Hematopoietic multipotent progenitor cell treated with erythropoietin and hydrocortisone succinate and interleukin-3 and kit ligand, for 15 days (in vitro differentiated cells): ENCODE measurements at regions not wholly inside any gene's neighbourhood (a gene's known extent, or its start where the extent isn't known, plus 50 kb on each side); places are given as distances from the start of the nearest gene placed in this dataset.

Experiments
- DNase-seq: peaks from one replicate; pipeline ENCODE4 v3.0.0-alpha.2; 2015; ENCODE audit warnings: low spot score

DNA sequence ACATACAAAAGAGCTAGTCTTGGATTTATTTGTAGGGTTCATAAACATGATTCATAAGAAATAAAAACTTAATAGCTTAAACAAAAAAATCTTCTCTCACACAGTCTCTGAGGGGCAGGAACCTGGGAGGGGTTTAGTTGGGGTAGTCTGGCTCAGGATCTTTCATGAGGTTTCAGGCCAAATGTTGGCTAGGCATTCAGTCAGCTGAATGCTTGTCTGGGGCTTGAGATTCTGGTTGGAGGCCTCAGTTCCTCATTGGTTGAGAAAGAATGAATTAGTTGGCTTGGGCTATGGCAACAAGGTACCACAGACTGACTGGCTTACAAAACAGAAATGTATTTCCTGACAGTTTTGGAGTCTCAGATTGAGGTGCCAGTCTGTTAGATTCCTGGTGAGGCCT, 74.3 kb downstream of the ANKRD7 start:
- no peak for DNase-seq

DNA sequence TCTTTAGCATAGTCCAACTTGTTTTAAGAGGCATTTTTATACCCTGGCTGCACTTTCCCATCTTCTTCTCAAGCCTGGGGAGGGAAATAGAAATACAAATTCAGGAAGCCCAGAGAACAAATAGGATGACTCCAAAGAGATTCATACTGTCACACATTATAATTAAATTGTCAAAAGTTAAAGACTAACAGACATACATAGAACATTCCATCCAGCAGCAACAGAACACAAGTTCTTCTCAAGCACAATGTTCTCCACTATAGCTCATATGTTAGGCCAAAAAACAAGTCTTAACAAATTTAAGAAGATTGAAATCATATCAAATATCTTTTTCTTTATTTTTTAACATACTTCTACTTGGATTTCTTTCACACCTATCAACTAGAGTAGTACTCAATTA, 75.7 kb downstream of the ANKRD7 start:
- DNase-seq: no peak

DNA sequence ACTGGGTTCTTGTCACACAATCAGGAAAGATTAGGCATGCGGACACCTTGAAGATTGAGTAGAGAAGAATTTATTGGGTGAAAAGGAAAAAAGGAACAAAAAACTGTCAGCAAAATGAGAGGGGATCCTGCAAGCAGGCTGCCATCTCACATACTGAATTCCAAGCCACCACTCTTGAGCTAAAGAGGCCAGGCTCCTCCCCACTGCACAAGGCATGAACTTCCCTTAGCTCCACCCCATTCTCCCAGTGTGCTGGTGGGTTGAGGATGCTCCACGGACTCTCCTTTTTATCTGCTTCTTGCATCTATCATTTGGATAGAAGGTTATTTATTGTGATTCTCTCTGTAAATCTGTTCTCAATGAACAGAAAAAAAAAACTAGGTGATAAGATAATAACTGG, 79.6 kb downstream of the ANKRD7 start:
- no peak for DNase-seq

DNA sequence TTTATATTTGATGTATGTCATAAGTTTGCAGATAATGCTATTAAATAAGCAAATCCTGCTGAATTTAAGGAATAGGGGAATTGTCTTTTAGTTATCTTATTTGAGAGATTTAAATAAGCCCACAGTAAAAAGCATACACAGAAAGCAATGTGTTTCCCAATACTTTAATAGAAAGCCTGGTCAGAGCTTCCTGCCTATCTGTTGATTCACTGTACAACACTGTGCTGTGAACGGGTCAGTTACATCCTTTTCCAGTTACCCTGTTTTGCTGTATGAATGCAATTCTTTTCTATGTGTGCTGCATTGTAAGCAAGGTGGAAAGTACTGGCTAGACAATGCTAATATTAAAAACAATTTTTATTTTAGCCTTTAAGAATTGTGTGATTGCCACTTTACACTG, 81.2 kb downstream of the ANKRD7 start:
- no peak for DNase-seq

DNA sequence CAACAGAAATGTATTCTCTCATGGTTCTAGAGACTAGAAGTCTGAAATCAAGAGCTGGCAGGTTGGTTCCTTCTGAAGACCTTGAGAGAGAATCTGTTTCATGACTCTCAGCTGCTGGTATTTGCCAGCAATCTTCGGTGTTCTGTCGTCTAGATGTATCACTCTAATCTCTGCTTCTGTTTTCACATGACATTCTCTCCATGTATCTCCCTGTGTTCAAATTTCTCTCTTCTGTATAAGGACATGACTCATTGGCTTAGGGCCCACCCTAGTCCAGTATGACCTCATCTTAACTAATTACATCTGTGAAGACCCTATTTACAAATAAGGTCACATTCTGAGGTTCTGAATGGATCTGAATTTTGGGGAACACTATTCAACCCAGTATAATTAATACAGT, 82.3 kb downstream of the ANKRD7 start:
- DNase-seq: no peak

DNA sequence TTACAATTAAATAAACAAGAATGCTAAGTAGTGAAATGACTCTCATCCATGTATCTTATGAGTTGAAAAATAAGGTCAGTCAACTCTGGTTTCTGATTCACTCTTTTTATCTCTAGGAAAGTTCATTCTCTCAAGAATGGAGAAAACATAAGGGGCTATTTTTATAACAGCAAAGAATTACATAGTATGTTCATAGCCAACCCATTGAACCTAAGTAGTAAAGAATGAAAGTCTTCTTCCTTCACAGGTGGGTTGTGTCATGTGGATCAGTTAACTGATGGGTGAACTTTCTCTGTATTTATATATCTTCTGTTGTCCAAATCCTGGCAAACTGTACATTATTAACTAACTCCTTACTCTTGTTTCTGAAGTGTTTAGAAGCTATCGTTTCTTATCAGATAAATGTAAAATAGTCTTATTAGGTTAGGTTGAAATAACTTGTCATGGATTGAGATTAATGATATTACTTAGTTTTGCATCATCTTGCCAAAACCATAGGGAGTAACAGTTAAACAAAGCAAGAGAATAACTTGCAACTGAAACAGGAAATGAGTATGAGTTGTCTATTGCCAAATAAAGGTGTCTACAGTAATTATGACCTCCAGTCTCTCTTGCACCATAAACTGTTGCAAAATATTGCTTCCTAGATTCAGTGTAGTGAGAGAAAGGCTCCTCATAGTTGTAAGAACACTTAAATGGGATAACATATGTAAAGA, 86.8 kb downstream of the ANKRD7 start:
- DNase-seq: no peak

DNA sequence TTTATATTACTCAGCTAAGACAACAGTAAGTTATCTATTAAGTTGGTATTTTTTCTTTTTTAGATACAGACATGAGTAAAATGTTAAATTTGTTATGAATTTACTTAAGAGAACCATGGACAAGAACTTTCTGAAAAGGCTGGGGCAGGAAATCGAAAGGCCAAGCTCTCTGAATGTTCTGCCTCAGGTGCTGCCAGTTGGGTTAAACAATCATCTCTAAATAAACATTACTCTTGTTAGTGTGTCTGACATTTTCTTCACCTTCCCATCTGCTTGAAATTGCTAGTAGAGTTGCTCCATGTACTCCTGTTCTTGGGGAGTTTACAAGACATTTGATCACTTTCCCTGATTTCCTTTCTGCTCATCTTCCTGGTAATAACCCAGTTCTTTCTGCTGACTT, 87.5 kb downstream of the ANKRD7 start:
- DNase-seq: no peak

DNA sequence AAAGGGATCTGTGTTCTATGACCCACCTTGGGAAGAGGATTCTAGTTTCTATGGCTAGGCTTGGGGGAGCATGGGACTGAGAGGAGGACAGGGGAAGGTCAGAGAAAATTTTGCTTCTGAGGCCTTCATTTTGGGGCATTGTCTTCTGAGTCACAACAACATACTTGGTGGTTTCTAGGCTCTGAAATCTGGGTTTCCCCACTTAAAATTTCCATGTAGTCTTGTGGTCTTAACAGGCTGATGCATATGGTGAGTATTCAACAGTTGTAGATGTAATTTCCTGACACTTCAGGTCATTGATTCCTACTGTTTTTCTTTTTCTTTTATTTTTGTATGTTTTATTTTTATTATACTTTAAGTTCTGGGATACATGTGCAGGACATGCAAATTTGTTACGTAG, 88.5 kb downstream of the ANKRD7 start:
- no peak for DNase-seq

DNA sequence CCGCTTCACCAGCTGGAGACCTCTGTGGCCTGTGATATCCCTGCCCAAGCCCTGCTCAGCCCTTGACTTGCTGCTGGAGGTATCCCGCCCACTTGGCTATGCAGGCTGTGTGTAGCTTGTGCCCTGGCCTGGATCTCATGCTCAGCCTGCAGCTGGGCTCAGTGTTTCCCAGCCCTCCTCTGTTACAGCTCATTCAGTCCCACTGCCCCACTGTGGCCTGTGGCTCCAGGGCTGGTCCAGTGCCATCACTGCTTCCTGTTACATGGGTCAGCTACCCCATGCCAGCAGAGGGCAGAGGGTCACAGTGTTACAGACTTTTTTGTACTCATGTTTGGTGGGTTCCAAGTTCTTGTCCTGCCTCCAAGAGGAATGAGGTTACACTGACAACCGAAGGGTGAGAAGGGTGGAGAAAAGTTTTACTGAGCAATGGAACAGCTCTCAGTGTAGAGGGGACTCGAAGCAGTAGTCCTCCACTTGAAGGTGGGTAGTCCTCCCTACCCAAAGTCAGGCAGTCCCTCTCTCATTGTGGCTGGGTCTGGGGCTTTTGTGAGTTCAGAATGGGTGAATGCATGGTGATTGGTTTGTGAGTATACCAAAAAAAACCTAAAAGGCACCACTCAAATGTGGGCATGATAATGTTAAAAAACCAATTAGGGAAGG, 100.4 kb downstream of the ANKRD7 start:
- no peak for DNase-seq

DNA sequence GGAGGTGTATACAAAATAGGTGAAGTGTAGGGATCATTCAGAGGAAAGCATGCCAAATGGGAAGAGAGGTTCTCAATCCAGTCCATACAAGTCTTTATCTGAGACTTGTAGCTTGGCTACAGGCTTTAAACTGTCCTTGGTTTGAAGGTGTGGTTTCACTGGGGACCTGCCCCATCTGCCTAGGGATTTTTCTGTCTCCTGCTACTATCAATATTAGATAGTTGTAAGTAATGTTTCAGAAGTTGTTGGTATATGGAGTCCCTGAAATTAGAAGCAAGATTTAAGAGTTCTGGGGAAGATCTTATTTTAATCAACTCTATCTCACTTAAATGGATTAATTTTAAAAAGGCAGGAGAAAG, 100.9 kb downstream of the ANKRD7 start:
- DNase-seq: no peak

DNA sequence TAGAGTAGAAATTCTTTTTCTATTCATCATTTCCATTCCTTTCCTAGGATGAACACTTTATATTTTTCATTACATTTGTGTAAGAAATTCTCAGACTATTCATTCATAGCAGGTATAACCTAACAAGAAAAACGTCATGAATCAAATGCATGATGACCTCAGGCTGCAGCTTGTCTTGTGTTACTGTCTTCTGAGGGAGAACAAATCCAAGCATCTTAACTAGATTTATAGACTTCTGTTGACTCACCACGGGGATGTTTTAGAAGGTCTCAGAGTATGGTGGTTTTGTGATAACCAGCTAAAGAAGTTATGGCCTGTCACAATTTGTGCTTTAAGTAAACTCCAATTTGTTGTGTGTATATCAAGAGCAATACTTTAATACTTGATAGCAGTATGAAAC, 102.7 kb downstream of the ANKRD7 start:
- DNase-seq: no peak

DNA sequence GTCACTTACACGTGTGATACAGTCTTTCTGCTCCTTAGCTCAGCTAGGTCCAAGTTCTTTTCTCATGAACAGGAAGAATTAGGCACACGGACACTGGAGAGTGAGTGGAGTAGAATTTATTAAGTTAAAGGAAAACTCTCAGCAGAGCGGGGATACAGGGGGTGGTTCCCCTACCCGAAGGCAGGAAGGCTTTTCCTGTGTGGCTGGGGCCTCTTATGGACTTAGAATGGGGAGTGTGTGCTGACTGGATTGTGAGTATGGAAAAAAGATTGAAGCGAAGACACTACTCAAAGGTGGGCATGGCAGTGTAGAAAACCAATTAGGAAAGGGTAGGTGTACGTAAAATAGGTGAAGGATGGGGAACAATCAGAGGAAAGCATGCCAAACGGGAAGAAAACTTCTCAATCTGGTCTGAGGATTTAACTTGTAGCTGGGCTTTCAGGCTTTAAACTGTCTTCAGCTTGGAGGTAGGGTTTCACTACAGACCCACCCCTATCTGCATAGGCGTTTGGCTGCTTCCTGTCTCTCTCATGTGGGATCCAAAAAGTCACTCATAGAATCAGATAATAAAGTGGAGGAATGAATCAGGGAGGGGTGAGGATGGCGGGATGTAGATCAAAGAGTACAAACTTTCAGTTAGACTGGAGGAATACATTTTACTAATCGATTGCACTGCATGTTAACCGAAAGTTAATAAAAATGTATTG, 104.2 kb downstream of the ANKRD7 start:
- DNase-seq: no peak

DNA sequence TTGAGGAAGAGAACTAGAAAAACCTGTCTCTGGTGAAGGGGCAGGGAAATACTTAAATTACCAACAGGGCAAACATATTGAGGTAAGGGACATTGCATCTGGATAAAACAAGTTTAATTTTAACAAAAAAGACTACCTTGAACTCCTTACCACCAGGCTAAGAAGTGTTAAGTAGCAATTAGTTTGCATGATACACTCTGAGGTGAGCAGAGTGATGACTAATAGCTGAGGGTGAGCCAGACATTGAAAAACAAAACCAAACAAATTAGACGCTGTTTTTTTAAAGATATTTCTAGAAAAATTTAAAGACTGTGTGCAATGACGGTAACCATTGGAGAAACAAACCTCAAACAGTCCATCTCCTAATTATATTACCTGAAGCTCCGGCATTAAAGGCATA, 105.9 kb downstream of the ANKRD7 start:
- DNase-seq: no peak

DNA sequence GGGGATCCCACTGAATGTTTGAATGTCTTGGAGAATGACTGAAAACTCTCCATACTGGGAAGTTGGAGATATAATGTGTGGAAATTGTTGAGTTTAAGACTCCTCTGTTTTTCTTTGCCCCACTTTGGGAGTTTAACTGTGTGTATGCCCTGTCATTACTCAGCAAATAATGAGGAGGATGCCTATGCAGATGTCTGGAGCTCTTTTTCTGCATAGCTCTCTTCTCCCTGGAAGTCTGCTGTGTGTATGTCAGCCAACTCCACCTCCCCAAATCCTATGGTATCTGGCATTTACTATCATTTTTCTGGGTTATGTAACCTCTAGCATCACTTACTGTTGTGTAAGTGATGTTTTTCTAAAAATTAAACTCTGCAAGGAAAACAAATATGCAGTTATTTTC, 122.2 kb downstream of the ANKRD7 start:
- DNase-seq: no peak

DNA sequence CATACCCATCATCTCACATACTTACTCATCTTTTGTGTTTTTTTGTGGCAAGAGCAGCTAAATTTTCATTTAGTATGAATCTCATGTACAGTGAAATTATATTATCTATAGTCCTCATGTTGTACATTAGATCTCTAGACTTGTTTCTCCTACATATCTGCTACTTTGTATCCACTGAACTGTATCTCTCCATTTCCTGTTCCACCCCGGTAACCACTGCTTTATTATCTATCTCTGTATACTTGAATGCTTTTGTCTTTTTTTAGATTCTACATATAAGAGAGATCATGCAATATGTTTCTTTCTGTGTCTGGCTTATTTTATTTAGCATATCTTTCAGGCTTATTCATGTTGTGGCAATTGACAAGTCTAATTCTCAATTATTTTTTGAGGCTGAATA, 125.1 kb downstream of the ANKRD7 start:
- DNase-seq: no peak

DNA sequence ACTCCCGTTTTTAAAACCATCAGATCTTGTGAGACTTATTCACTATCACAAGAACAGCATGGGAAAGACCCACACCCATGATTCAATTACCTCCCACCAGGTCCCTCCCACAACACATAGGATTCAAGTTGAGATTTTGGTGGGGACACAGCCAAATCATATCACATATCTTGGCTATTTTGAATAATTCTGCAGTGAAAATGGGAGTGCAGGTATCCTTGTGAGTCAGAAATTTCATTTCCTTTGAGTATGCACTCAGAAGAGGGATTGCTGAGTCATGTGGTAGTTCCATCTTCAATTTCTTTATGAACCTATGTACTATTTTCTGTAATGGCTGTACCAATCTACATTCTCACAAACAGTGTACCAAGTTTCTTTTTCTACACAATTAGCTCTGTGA, 125.8 kb downstream of the ANKRD7 start:
- no peak for DNase-seq

DNA sequence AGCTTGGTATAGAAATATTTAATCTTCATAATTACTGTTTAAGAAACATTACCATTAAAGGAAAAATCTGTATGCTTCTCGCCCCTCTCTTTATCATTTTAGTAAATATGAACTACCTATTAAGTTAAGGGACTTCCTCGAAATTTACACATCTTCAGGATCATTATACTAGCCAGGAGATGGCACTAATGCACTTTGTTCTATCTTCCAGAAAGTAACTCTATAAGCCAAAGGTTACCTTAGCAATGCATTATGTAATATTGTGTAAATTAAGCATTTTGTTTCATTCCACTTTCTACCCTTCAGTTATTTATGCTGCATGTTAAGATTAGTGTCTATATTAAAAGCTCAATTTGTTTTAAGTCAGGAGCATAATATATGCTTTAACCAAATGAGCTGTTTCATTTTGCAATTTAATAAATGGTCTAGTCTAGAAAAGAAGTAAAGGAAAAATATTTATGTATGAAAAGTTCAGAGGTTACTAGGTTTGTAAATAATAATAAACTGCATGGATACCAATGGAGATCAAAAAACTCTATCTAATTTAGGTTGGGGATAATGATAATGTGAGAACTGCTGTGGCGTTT, 128.5 kb downstream of the ANKRD7 start:
- no peak for DNase-seq

DNA sequence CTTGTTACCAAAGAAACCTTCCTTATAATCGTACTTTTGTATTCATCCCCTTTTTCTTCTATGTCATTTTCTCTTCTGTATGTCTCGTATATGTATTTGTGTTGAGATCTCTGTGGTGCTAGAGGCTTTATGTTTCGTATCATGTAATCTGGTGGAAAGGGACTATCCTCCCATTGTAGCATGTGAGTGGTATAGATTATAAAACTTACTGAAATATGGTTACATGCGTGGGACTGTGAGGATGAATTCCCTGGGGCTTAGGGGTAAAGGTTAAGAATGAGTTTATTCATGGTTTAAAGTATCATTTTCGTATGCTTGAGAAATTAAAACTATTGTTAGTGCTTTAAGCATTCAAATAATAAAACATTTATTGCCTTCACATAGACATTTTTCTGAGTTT, 141.9 kb downstream of the ANKRD7 start:
- DNase-seq: no peak

DNA sequence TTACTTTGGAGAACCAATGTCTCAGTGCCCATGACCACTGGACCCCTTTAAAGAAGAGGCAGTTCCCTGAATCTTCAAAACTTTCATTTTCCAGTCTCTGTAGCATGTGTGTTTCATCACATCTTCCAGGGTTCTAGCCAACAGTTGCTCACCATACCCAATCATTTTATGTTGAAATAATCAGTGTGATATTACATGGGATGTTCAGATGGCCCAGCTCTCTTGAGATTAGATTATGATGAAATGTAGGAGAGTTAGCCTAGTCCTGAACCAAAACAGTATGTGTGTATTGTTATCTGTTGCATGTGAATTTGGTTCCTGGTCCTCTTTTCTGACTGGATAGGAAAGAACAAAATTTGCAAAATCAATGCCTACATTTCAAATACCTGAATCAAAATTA, 144.5 kb downstream of the ANKRD7 start:
- DNase-seq: no peak

DNA sequence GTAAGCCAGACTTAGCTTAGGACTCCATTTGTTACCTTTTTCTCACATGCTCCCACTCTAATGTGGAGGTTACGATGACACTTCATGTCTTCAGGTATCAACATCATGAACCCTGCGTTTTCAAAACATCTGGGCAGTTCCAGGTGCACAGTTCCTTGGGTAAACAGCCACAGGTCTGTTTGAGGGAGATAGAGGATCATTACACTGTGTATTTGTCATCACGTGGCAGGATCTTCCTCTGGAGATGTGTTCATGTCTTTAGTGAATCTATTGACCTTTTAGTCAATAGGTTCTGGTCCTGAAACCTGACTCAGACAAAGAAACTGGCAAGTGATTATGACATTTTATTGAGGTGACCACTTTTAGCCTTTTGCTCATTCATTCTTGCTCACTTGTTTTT, 145.5 kb downstream of the ANKRD7 start:
- DNase-seq: no peak

DNA sequence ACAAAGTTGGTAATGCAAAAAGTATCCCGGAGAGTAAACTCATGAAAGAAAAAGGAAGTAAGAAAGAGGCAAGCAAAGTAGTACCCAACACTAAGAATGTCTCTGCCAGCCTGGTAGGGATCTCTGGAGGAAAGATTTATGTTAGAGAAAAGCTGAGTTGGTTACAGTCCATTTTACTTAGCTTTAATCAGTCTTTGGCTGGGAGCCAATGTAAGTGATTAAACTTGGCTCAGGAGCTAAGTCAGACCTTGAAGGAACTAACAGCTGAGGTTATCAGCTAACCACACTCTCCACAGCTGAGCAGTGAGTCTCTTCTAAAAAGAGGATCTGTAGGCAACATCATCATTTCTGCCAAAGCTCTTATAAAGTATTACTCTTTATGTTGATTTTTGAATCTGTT, 148.0 kb downstream of the ANKRD7 start:
- peak; percentile 19 for DNase-seq

DNA sequence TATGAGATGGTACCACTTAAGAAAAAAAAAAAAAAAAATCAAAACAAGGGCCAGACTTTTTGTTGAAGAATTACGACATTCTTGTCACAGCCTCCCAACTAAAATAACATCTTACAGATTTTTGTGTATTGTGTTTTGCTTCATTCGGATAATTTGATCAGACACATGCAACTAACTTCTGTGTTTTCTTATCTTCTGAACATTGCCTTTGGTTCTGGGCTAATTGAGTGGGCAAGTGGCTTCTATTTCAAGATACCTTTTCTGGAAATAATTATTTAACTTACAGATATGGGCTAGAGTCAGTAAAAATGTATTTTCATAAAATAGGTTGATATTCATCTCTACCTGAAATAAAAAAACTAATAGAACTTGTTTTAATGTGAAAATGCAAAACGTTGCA, 165.1 kb downstream of the ANKRD7 start:
- DNase-seq: no peak

DNA sequence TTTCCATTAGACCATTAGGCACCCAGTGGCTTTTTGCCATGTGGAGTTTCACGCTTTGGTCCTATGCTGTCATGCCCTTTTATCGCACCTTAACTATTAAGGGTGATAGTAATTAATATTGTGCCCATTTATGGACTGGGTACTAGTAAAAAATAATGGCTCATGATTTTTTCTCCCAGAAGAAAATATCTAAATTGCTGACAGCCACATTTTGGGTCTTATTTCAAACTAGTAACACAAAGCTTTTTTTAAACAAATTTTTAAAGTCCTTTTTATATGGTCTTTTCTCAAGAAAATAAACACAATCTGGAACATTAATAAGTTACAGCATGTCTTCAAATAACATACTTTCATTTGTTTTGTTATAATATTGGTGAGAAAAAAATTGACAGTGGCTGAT, 179.7 kb downstream of the ANKRD7 start:
- no peak for DNase-seq
